HG02973 (cell line): ENCODE measurements at regions not wholly inside any gene's neighbourhood (a gene's known extent, or its start where the extent isn't known, plus 50 kb on each side); places are given as distances from the start of the nearest gene placed in this dataset.
"Not testable (repeated sequence)": the region's sequence is repeated elsewhere in the genome, so short reads cannot be mapped to it uniquely, and the experiment has no call there.

Experiments
- ATAC-seq: cut with Tn5 transposase; IDR thresholded peaks from one replicate; pipeline ENCODE4 v1.9.1; 2021; ENCODE audit warnings: moderate library complexity; ENCODE audit not compliant: unreplicated experiment

- ATAC-seq, result peak; percentile 36
These were observed 167.9 kb upstream of the PRKX start for GRCh38 chrX:3881255-3881895.

GRCh38 chrX:3876393-3876792 lies 162.9 kb upstream of the PRKX start:
- not testable (repeated sequence) for ATAC-seq

GRCh38 chrX:3875638-3876037 lies 162.2 kb upstream of the PRKX start:
- ATAC-seq, result not testable (repeated sequence)

GRCh38 chrX:3872226-3872879 lies 158.9 kb upstream of the PRKX start:
- ATAC-seq, result not testable (repeated sequence)

GRCh38 chrX:3867067-3867831 lies 153.8 kb upstream of the PRKX start:
- not testable (repeated sequence) for ATAC-seq

- ATAC-seq, result not testable (repeated sequence)
These were observed 144.9 kb upstream of the PRKX start for GRCh38 chrX:3858332-3858731.

- peak; percentile 93 for ATAC-seq
These were observed 130.2 kb upstream of the PRKX start for GRCh38 chrX:3843522-3844145.

GRCh38 chrX:3842822-3843521 lies 129.5 kb upstream of the PRKX start:
- ATAC-seq, result peak; percentile 59

GRCh38 chrX:3838754-3839153 lies 125.3 kb upstream of the PRKX start:
- ATAC-seq, result not testable (repeated sequence)

GRCh38 chrX:3837958-3838643 lies 124.7 kb upstream of the PRKX start:
- not testable (repeated sequence) for ATAC-seq

- ATAC-seq, result not testable (repeated sequence)
These were observed 123.8 kb upstream of the PRKX start for GRCh38 chrX:3837211-3837610.

GRCh38 chrX:3833761-3834542 lies 120.5 kb upstream of the PRKX start:
- not testable (repeated sequence) for ATAC-seq

GRCh38 chrX:3830020-3830419 lies 116.6 kb upstream of the PRKX start:
- ATAC-seq, result not testable (repeated sequence)

- not testable (repeated sequence) for ATAC-seq
These were observed 115.6 kb upstream of the PRKX start for GRCh38 chrX:3829041-3829531.

- ATAC-seq, result not testable (repeated sequence)
These were observed 115.1 kb upstream of the PRKX start for GRCh38 chrX:3828378-3829040.

GRCh38 chrX:3824008-3824407 lies 110.6 kb upstream of the PRKX start:
- ATAC-seq, result peak; percentile 50

GRCh38 chrX:3820167-3820566 lies 106.7 kb upstream of the PRKX start:
- ATAC-seq, result no peak

- not testable (repeated sequence) for ATAC-seq
These were observed 104.0 kb upstream of the PRKX start for GRCh38 chrX:3817480-3817879.
